GM18517 (cell line): ENCODE measurements at regions not wholly inside any gene's neighbourhood (a gene's known extent, or its start where the extent isn't known, plus 50 kb on each side); places are given as distances from the start of the nearest gene placed in this dataset.

Experiments used
- ATAC-seq: cut with Tn5 transposase; IDR thresholded peaks from one replicate; pipeline ENCODE4 v1.9.1; 2021; ENCODE audit warnings: mild to moderate bottlenecking, moderate library complexity; ENCODE audit not compliant: unreplicated experiment

GRCh38 chr7:35463751-35464150, 209.9 kb upstream of the TBX20 start:
- no peak for ATAC-seq

DNA sequence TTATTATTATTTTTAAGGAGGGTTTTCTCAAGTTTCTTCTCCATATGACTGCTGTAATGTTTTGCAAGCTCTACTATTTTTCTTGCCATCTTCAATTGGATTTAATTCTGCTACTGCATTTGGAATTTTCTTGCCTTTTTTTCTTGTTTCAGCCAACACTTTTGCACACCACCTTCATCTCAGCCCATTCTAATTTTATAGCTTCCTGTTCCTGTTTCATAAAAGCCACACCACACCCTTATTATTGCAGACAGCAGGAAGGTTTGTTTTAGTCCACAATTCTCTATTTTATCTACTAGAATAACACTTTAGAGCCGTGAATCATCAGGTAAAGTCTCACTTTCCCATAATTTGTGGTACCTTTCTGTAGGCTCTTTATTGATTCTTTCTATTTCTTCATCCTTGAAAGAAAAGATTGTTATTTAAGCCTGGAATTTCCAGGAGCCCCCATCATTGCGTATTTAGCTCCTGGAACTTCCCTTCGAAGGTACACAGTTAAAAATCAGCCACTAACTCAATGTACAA, 209.3 kb upstream of the TBX20 start:
- no peak for ATAC-seq

- no peak for ATAC-seq
Measured at GRCh38 chr7:35454575-35455385, 200.9 kb upstream of the TBX20 start.

GRCh38 chr7:35450456-35451214, 196.7 kb upstream of the TBX20 start:
- no peak for ATAC-seq

DNA sequence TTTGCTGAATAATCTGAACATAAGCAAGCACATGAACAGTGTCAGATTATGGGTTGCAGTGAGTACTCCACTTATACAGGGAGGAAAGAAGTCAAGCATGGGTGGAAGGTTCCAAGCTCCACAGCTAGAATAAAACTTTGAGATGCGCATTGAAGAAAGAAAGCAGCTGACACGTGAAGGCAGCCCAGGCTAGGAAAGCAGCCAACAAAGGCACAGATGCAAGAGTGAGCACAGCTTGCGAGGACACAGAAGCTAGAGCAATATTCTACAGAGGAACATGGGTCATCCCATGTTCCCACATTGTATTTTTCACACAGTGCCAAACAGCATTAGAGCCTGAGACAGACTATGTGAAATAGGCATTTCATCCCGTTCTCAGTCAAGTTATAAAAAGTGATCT, 194.6 kb upstream of the TBX20 start:
- no peak for ATAC-seq

GRCh38 chr7:35446091-35446490, 192.2 kb upstream of the TBX20 start:
- ATAC-seq = no peak

- no peak for ATAC-seq
Measured at GRCh38 chr7:35437619-35438275, 183.8 kb upstream of the TBX20 start.

- ATAC-seq = no peak
Measured at GRCh38 chr7:35436452-35436851, 182.6 kb upstream of the TBX20 start.

- no peak for ATAC-seq
Measured at GRCh38 chr7:35430547-35431153, 176.8 kb upstream of the TBX20 start.

- no peak for ATAC-seq
Measured at GRCh38 chr7:35424869-35425495, 171.1 kb upstream of the TBX20 start.

- no peak for ATAC-seq
Measured at GRCh38 chr7:35424440-35424839, 170.5 kb upstream of the TBX20 start.

DNA sequence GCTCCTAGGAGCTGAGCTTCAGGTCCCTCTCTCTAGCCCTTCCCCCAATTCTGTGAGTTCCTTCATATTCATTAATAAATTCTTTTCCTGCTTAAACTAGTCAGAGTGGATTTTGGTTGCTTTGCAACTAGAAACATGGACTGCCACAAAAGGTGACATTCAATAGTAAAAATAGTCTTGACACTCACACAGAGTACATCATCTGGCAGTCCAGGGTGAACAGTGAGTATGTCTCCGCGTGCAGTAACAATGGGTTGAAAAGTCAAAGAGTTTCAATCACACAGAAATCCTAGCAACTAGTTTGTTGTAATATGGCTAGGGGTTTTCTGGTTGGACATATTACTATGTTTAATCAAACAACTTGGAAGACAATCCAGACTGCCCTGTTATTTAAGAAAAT, 168.8 kb upstream of the TBX20 start:
- ATAC-seq = no peak

GRCh38 chr7:35420656-35421055, 166.8 kb upstream of the TBX20 start:
- no peak for ATAC-seq

DNA sequence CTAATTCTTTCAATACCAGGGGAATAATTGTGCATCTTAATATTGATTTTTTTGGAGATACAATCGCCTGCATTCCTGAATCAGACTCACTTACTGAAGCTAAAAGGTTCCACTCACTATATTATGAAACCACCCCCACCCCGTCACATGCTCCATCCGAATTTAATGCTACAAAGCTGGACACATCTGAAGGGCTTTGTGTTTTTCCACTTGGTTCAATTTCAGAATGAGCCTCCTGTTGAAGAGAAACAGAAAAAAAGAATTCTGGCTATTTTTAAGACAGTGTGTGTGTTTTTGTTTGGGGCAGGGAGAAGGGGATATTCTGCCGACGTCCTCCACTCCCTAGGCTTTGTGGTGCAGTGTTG, 165.5 kb upstream of the TBX20 start:
- ATAC-seq = no peak

DNA sequence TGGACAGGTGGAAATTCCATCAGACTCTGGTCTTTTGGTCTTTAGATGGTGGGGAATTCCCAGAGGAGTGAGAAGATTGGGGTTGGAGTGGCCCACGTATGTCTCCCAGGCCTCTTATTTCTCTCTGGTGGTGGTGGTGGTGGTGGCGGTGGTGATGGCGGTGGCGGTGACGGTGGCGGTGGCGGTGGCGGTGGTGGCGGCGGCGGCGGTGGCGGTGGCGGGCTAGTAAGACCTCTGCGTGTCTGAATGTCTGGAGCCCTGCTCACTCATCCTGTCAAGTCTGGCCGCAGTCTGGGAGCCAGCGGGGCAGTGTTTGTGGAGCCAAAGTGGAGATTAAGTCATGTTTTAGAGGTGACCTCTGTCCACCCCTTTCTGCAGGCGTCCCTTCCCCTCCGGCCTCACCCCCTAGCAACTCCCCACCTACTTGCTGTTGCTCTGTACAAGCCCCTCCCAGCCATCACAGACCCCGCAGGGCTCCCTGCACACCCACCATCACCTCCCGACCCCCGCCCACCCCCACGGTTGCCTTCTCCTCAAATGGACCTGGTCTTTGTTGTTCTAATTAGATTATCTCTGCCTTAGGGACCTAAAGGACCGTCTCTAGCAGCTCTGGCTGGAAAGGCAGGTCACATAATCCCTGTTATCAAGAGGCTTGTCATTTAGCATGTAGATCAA, 165.0 kb upstream of the TBX20 start:
- ATAC-seq = no peak

DNA sequence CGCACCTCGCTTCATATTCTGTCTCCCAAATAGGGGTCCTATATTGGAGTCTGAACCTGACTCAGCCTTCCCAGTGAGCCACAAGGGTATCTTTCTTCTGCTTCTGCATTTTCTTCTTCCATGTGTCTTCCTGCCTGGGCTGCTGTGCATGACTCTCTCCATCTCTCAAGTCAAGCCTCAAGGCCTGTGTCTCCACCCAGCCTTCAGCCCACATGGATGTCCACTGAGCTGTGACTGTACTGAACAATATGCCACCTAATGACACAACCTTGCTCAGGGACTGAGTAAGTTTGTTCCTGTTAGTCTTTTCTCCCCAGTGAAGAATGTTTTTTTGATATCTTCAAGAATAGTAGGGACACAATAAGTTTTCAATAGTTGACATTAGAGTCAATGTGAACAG, 162.7 kb upstream of the TBX20 start:
- ATAC-seq = no peak

GRCh38 chr7:35415411-35415822, 161.5 kb upstream of the TBX20 start:
- ATAC-seq = no peak

- no peak for ATAC-seq
Measured at GRCh38 chr7:35411331-35411730, 157.4 kb upstream of the TBX20 start.

DNA sequence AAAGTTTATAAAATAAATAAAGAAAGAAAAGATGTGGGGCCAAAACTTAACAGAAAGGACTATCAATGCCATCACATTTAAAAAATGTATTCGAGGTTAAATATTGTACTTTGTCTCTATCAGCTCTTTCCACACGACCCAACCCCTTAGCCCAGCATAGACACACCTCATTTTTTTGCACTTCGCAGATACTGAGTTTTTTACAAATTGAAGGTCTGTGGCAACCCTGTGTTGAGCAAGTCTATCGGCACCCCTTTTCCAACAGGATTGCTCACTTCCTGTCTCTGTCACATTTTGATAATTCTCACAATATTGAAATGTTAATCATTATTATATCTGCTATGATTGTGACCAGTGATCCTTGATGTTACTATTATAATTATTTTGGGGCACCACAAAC, 151.6 kb upstream of the TBX20 start:
- no peak for ATAC-seq

GRCh38 chr7:35401217-35401879, 147.4 kb upstream of the TBX20 start:
- no peak for ATAC-seq
